HG02798 (cell line): ENCODE measurements at regions not wholly inside any gene's neighbourhood (a gene's known extent, or its start where the extent isn't known, plus 50 kb on each side); places are given as distances from the start of the nearest gene placed in this dataset.

ENCODE experiments used
- ATAC-seq: cut with Tn5 transposase; IDR thresholded peaks from one replicate; pipeline ENCODE4 v1.9.1; 2021; ENCODE audit warnings: mild to moderate bottlenecking; ENCODE audit not compliant: unreplicated experiment, poor library complexity

DNA sequence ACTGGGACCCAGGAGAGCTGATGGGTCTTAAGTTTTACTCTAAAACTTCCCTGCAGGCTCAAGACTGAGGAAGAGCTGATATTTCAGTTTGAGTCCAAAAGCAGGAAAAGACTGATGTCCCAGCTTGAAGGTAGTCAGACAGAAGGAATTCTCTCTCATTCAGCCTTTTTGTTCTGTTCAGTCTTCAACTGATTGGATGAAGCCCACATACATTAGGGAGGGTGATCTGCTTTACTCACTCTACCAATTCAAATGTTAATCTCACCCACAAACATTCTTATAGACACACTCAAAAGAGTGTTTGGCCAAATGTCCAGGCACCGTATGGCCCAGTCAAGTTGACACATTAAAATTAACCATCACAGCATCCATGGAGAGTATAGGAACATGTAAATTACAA, 173.5 kb downstream of the KCNRG start:
- no peak for ATAC-seq

DNA sequence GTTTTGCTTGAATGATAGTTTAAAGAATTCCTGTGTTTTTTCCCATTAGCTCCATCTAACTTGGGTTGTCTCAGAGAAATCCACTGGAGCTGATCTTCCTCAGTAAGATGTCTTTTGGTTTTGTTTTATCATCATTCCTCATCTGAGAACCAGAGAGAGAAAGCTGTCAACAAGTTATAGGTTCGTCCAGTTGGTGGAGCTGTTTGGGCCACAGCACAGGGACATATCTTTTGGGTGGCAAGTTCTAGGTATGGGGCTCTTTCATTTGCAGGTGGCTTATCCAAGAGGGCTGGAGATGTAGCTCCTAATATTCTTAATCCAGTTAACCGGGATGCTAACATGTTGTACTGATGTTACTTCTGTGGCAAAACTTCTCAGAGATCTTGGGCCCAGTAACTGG, 174.2 kb downstream of the KCNRG start:
- ATAC-seq = no peak

DNA sequence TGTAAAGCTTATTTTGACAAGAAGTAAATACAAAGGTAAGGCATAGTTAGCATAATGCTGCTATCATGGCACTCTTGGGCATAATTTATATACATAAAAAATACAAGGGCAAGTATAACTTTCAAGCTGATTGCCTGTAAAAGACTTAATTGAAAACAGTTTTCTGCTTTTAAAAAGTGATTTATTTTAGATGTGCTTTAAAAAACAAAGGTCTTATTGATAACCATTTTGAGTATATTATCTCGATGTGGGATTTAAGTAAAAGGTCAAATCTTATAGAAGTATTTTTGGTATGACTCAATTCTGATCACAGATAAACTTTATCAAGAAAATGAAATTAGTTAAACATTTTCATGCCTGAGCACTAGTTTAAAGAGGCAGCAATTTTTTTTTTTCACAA, 175.8 kb downstream of the KCNRG start:
- no peak for ATAC-seq

DNA sequence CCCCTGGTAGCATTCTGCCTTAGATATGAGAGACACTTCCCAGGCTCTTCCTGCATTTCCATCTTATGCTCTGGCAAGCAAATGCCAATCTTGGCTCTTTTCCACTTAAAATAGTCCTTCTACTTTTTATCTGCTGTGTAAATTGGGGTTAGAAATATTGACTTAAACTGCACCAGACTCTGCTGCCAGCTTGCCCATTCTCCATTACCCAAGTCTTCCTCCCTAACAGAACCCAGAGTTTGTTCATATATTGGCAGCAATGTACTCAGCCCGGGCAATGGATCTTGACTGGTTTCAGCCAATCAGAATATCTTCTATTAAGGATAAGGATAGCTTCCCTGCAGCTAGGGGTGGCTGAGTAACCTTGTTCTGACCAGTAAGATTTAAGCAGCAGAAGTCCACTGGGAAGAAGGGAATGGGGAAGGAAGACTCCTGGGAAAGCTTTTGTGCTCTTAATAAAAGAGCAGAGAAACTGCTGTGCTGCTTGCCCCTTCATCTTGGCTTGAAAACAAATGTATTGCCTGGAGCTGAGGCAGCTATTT, 177.1 kb downstream of the KCNRG start:
- no peak for ATAC-seq

GRCh38 chr13:50195045-50195444, 179.8 kb downstream of the KCNRG start:
- no peak for ATAC-seq

DNA sequence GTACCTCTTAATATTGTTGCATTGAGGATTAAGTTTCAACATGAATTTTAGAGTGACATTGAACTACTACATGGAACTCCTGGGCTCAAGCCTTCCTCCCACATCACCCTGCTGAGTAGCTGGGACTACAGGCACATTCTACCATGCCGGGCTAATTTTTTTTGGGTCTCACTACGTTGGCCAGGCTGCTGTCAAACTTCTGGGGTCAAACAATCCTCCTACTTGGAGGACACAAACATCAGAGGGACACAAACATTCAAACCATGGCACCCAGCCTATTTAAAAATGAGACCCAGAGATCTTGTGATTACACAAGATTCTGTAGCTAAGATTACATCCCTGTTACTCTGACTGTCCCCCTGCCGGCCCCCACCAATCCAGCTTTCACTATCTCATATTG, 180.9 kb downstream of the KCNRG start:
- ATAC-seq = no peak

DNA sequence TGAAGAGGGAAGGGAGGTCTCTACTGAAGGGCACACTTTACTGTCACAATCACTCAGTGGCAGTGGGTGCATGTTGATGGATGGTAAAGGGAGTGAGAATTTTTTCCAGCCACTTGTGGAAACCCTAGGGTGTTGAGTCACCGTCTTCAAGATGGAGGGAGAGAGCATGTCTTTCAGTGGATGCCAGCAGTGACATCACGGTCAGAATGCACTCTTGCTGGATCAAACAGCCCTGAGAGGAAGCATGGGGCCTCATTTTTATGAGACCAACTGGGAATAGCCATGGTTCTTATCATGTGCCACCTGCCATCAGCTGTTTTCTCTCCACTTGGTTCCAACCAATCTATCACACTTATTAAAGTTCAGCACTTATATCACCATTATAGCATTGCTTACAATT, 182.5 kb downstream of the KCNRG start:
- no peak for ATAC-seq

GRCh38 chr13:50198508-50198907, 183.3 kb downstream of the KCNRG start:
- no peak for ATAC-seq

DNA sequence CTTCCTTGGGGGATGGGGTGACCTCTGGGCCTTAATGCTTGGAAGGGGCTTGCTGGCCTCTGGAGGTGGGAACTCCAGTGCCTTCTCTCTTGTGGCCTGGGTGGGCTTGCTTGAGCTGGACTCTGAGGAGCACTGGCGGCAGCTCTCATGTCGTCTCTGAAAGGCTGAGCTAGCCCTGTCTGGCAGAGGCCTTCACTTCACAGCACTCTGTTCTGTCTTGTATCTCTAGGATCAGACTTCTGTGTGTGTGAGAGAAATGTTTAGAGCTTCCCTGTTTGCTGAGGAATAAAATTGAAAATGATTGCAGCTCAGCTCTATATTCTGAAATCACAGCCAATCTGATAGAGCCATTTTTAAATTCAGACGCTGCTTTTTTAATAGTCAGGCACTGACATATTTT, 185.3 kb downstream of the KCNRG start:
- no peak for ATAC-seq

DNA sequence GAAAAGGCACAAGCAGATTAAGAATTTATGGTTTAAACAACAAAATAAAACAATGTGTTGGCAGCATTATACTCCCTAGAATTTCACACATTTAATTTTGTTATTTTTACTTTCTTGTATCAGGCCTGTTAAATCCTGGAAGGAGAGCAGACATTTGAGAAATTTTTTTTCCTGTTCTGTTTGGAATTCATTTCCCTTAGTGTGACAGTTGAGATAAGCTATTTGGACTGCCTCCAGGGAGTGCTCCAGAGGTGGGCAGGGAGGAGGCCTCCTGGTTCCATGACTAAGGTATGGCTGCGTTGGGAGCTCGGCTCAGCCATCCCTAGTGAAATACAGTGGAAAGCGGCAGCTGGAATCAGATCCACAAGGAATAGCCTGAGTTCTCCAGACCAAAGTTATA, 185.7 kb downstream of the KCNRG start:
- ATAC-seq = no peak

GRCh38 chr13:50202485-50202884, 187.2 kb downstream of the KCNRG start:
- ATAC-seq = no peak

DNA sequence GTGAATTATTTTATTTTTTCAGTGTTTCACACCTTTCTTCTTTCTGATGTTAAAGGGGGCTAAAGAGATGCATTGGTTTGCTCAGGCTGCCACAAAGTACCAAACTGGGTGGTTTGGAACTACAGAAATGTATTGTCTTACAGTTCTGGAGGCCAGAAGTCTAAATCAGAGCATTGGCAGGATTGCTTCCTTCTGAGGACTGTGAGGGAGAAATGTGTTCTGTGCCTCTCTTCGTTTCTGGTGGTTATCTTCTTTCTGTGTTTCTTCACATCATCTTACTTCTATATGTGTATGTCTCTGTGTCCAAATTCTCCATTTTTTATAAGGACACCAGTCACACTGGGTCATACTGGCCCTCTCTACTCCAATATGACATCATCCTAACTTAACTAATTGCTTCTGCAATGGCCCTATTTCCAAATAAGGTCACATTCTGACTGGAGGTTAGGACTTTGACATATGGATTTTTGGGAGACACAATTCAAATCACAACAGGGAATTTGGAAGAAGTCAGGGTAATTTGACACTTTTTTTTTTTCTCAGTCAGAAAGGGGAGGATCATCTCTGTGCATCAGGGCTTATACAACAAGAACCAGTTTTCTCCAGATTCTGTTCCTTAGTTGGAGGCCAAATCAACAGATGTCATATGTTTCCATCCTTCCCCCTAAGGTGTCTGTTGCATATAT, 188.2 kb downstream of the KCNRG start:
- no peak for ATAC-seq

DNA sequence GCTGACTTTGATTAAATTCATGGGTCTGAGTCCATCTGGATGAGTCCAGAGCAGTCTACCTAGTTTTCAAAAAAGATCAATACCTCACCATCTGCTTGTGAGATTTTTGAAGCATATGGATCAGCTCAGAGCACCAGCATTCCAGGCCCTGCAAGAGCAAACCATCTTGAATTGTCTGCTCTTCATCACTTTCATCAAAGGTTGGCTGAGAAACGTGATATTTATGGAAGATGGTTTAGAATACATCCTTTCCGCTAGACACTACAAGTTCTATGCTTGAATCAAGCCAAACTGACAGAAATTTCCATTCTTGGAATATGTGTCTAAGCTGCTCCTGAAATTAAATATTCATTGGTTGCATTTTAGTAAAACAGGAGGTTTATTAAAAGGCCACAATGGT, 190.3 kb downstream of the KCNRG start:
- ATAC-seq = no peak

DNA sequence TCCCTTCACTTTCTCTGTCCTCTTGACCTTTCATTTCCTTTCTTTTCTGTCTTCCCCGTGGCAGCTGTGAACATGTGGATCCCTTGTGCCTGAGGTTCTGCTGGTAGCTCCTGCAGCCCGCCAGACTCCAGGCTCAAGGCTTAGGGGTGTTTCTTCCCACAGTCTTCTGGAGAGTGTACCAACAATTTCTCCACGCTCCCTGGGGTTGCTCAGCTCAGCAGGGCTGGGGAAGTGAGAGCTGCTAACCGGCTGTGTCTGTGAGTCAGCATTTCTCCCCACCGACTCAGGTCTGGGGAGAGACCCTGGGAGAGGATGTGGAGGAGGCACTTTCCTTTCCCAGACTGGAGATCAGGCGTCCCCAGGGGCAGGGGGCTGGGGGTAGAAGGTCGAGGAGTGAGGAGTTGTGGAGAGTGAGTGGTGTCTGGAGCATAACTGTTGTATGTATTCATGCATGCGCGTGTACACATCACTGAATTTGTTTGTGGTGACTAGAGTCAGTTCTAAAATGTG, 193.6 kb downstream of the KCNRG start:
- peak; percentile 38 for ATAC-seq

DNA sequence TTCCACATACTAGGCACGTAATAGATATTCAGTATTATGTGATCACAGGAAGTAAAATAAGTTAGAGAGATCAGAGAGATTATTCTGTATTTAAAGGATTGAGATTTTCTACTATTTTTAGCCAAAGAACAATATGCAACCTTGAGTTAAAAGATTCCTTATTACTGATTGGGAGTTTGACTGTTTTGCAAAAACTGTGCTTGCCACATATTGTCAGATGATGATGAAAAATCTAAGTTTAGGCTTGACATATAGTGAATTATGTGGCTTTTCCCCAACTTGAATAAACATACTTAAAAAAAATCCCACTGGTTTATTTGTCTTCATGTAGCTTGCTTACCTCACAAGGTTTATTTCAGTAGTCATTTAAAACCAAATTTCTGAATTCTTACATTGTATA, 194.4 kb downstream of the KCNRG start:
- ATAC-seq = no peak

- ATAC-seq = no peak
Observed at GRCh38 chr13:50213526-50213925, 198.3 kb downstream of the KCNRG start.

DNA sequence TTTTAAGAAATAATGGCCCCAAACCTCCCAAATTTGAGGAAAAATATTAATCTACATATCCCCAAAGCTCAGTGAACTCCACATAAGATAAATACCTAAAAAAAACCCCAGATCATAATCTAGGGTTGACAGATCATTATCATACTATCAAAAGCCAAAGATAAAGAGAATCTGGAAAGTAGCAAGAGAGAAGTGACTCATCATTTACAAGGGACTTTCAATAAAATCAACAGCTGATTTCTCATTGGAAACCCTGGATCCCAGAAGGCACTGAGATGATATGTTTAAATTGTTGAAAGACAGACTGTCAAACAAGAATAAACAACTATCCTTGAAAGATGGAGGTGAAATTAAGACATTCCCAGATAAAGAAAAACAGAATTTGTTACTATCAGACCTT, 199.3 kb downstream of the KCNRG start:
- no peak for ATAC-seq

- ATAC-seq = no peak
Observed at GRCh38 chr13:50215399-50215798, 200.2 kb downstream of the KCNRG start.

DNA sequence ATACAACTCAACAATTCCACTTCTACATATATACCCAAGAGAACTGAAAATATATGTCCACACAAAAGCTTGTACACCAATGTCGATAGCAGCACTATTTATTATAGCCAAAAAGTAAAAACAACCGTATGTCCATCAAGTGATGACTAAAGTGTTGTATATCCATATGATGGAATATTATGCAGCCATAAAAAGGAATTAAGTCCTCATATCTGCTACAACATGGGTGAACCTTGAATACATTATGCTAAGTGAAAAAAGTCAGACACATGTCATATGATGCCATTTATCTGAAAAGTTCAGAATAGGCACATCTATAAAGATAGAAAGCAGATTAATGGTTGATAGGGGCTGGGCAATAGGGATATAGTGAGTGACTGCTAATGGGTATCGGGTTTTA, 204.5 kb downstream of the KCNRG start:
- no peak for ATAC-seq

DNA sequence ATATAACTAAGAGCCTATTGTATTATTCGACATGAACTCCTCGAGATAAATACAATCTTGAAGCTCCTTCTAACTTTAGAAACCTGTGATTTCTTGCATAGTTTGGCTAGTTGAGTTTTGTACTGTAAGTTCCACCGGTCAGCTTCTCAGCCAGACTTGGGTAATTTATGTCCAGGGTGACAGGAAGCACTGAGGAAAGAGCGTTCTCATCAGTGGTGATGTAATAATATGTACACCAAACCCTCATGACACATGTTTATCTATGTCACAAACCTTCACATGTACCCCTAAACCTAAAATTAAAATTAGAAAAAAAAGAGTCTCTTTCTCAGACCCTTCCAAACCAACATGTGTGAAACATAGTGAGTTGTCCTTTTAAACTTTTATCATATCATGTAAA, 205.7 kb downstream of the KCNRG start:
- ATAC-seq = no peak

DNA sequence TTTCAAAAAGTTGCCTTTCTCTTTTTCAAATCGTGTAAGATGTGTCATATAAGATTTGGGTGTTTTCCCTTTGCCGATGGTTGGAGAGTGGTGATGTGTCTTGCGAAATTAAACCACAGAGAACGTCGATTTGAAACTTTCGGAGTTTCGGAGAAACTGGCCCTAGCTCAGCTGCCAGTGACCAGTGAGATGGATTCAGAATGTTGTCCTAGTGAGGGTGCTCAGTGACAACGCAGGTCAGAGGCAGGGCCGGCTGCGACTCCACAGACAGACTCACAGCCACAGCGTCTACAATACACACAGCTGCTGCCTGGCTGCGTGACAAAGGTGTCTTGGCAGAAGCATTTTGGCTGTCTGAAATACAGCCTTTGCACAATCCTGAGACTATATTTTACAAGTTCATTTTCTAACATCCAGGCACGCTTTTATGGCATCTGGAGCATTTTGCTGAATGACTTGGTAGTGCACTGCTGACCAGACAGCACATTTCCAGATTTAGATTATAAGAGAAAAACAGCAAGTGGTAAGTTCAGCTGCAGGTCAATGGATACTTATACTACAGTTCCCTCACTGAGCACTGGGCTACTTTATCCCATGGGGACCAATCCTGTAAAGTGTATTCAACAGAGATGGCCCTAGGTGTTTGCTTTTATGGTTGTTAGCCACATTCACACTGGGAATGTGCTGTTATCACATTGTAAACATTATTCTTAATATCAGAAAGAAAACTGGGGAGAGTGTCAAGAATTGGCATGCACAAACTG, 207.5 kb downstream of the KCNRG start:
- peak; percentile 41 for ATAC-seq

DNA sequence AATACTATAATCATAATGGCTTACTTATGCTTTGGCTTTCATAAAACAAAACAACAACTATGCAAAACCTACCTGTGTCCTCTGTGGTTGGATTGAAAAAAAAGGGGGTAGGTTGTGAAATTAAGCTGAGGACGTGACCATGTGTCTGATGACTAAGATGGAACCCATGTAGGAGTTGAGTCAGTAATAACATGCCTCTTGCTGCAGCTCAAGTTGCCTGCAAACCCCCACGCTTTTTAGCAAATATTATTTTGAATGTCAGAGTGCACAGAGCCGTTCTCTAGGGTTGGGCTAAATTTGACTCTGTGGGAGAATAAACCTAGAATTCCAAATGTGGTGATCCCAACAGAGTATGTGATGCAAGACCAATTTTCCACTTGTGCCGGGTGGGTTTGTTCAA, 209.3 kb downstream of the KCNRG start:
- peak; percentile 63 for ATAC-seq
